B cell (primary cell): ENCODE measurements at regions not wholly inside any gene's neighbourhood (a gene's known extent, or its start where the extent isn't known, plus 50 kb on each side); places are given as distances from the start of the nearest gene placed in this dataset.

ENCODE experiments used
- ATAC-seq: fragments of 200-7000 bp; cut with Tn5 transposase; one replicate; pipeline ENCODE4 v1.10.0; 2021; ENCODE audit warnings: low read depth, mild to moderate bottlenecking, moderate number of reproducible peaks, moderate library complexity
- CTCF ChIA-PET: fragments of 350-600 bp; sonication (Branson Sonifier 250); formaldehyde crosslinking; loops from one replicate; lab custom pipeline; 2021; ENCODE audit warnings: antibody characterized with exemption, inconsistent platforms; lab: Charles Lee
- POLR2A ChIA-PET: fragments of 350-600 bp; sonication (Branson Sonifier 250); formaldehyde crosslinking; loops from one replicate; lab custom pipeline; 2021; ENCODE audit warnings: antibody characterized with exemption; lab: Charles Lee
- DNase-seq: peaks from one replicate; pipeline ENCODE4 v3.0.0; 2013
- H2AFZ ChIP-seq: 2 replicates; pipeline ENCODE4 v1.6.1; 2012; ENCODE audit warnings: mild to moderate bottlenecking, low read depth, low read length; ENCODE audit not compliant: insufficient read depth, poor library complexity, severe bottlenecking
- H3K27ac ChIP-seq, 2 donors: 1 replicate in 1 of 2; 2 replicates in 1 of 2; pipeline ENCODE4 v1.5.1; 2012 to 2013; ENCODE audit warnings: low read length in 2 of 2, mild to moderate bottlenecking in 2 of 2, moderate library complexity in 1 of 2
- H3K27me3 ChIP-seq, 4 experiments: fragments of 200-600 bp in 1 of 4; sonication (generic) in 1 of 4; replicated peaks in 1 of 4; 1 replicate in 2 of 4; 2 replicates in 2 of 4; pipeline versions ENCODE4 v1.6.1 to v1.7.0; 2013 to 2016; ENCODE audit warnings: low read length in 3 of 4, mild to moderate bottlenecking in 2 of 4, mixed read lengths in 1 of 4, moderate library complexity in 1 of 4; ENCODE audit not compliant: insufficient read depth in 4 of 4, control insufficient read depth in 3 of 4; ENCODE audit errors: control extremely low read depth in 1 of 4
- H3K36me3 ChIP-seq, 2 experiments: replicated peaks in 1 of 2; 1 replicate in 1 of 2; 2 replicates in 1 of 2; pipeline versions ENCODE4 v1.6.1 to v1.7.1; 2013; ENCODE audit warnings: low read length in 1 of 2; ENCODE audit not compliant: insufficient read depth in 2 of 2, control insufficient read depth in 1 of 2; ENCODE audit errors: control extremely low read depth in 1 of 2, extremely low read depth in 1 of 2
- H3K4me1 ChIP-seq, 2 donors: fragments of 200-600 bp in 1 of 2; sonication (generic) in 1 of 2; 1 replicate in 1 of 2; 2 replicates in 1 of 2; pipeline versions ENCODE4 v1.5.1 to v1.6.1; 2013 to 2017; ENCODE audit warnings: low read length in 2 of 2; ENCODE audit not compliant: control insufficient read depth in 2 of 2, insufficient read depth in 2 of 2
- H3K4me2 ChIP-seq: replicated peaks from 2 replicates; pipeline ENCODE3; 2012; ENCODE audit warnings: mild to moderate bottlenecking, low read depth, low read length; ENCODE audit not compliant: poor library complexity, severe bottlenecking
- H3K4me3 ChIP-seq, 5 experiments: fragments of 200-600 bp in 1 of 5; sonication (generic) in 1 of 5; 1 replicate in 3 of 5; 2 replicates in 2 of 5; pipeline versions ENCODE4 v1.5.1 to v1.7.0; 2011 to 2016; ENCODE audit warnings: low read length in 4 of 5, mild to moderate bottlenecking in 4 of 5, low read depth in 2 of 5, control low read depth in 1 of 5, moderate library complexity in 1 of 5; ENCODE audit not compliant: insufficient read depth in 1 of 5; ENCODE audit errors: control extremely low read depth in 1 of 5, extremely low read depth in 1 of 5
- H3K79me2 ChIP-seq: fragments of 200-600 bp; sonication (generic); one replicate; pipeline ENCODE4 v1.6.0; 2016; ENCODE audit warnings: low read length; ENCODE audit not compliant: control insufficient read depth, insufficient read depth
- H3K9ac ChIP-seq: fragments of 200-600 bp; sonication (generic); 2 replicates; pipeline ENCODE4 v1.6.1; 2017; ENCODE audit warnings: mild to moderate bottlenecking, low read length, moderate library complexity
- H3K9me3 ChIP-seq, 3 donors: one replicate each; pipeline versions ENCODE4 v1.6.1 to v1.7.1; 2013; ENCODE audit warnings: low read length in 2 of 3; ENCODE audit not compliant: control insufficient read depth in 2 of 3, insufficient read depth in 1 of 3; ENCODE audit errors: control extremely low read depth in 1 of 3
- H4K20me1 ChIP-seq: 2 replicates; pipeline ENCODE4 v1.6.0; 2012; ENCODE audit warnings: mild to moderate bottlenecking, low read length; ENCODE audit not compliant: insufficient read depth, control insufficient read depth, poor library complexity, severe bottlenecking
- H3K27ac Mint-ChIP-seq: one replicate; pipeline ENCODE4 v1.8.0; 2021; ENCODE audit warnings: mixed read lengths
- H3K27me3 Mint-ChIP-seq: one replicate; pipeline ENCODE4 v1.8.0; 2021; ENCODE audit warnings: mixed read lengths
- H3K4me1 Mint-ChIP-seq: one replicate; pipeline ENCODE4 v1.8.0; 2021; ENCODE audit warnings: mixed read lengths
- H3K4me3 Mint-ChIP-seq: one replicate; pipeline ENCODE4 v1.8.0; 2021; ENCODE audit warnings: mixed read lengths
- H3K9me3 Mint-ChIP-seq: one replicate; pipeline ENCODE4 v1.8.0; 2022; ENCODE audit warnings: mixed read lengths; ENCODE audit not compliant: insufficient read depth
- EZH2 ChIP-seq: IDR thresholded peaks from 2 replicates; pipeline ENCODE4 v1.6.1; 2012; ENCODE audit warnings: borderline replicate concordance, low read depth, mild to moderate bottlenecking, moderate library complexity, low read length; ENCODE audit not compliant: insufficient read depth, poor library complexity, severe bottlenecking
- WGBS: methylation state at CpG from one replicate; pipeline ENCODE4 v1.1.5; 2013; ENCODE audit warnings: missing lambda C conversion rate; ENCODE audit not compliant: insufficient coverage; 5-methylcytosine and 5-hydroxymethylcytosine counted together
- intact Hi-C: fragments of 100-400 bp; cut with micrococcal nuclease; formaldehyde crosslinking; loops from one replicate; pipeline ENCODE4 v1.10.0; 2022
- TF ChIP-seq, protein P1 (sequence below): fragments of 200-600 bp; IDR thresholded peaks from one replicate; pipeline ENCODE4 v1.8.0; 2022; ENCODE audit warnings: antibody characterized with exemption, mild to moderate bottlenecking

DNA sequence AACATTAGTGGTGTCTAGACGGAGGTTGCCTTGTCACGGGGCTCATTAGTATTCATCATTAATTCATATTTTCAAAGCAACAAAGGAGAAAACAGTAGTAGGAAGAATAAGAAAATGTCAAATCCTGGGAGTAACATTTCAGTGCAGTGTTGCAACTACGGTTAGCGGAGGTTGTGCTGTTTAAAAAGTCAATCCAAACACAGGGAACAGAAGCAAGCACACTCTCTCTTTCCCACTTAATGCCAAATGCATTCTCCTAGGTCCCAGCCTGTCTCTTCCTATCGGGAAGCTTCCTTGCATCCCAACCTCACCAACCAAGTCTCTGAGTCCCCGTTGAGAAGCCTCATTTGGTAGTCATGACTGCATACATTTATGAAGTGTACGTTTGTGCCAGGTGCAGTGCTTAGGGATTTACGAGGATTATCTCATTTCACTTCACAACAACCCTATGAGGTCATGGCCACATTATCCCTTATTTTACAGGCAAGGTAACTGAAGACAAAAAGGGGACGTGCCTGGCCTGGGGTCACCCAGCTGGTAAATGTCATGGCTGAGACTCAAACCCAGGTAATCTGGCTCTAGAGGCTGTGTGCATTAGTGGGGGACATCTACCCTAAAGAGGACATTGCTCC, 283.6 kb upstream of the SALL1 start:
- no peak overlapping the region for H3K4me3 ChIP-seq
- no peaks in the 10 kb centered on the region for H3K27me3 ChIP-seq
- H3K79me2 ChIP-seq, result no peaks in the 10 kb centered on the region
- H3K27ac ChIP-seq, result no peak overlapping the region
- ChIA-PET CTCF (no interaction called here), POLR2A (no interaction called here)
- no peak overlapping the region for H3K4me2 ChIP-seq
- H4K20me1 ChIP-seq, result no peaks in the 10 kb centered on the region
- Mint-ChIP-seq H3K9me3 (peaks cover 2% of the 10 kb centered on the region), H3K27ac (no peak overlapping the region), H3K4me1 (no peaks in the 10 kb centered on the region), H3K4me3 (no peak overlapping the region), H3K27me3 (no peaks in the 10 kb centered on the region)
- intact Hi-C loops, result no loop called here
- H3K36me3 ChIP-seq, result no peaks in the 10 kb centered on the region
- TF ChIP-seq, protein P1, sequence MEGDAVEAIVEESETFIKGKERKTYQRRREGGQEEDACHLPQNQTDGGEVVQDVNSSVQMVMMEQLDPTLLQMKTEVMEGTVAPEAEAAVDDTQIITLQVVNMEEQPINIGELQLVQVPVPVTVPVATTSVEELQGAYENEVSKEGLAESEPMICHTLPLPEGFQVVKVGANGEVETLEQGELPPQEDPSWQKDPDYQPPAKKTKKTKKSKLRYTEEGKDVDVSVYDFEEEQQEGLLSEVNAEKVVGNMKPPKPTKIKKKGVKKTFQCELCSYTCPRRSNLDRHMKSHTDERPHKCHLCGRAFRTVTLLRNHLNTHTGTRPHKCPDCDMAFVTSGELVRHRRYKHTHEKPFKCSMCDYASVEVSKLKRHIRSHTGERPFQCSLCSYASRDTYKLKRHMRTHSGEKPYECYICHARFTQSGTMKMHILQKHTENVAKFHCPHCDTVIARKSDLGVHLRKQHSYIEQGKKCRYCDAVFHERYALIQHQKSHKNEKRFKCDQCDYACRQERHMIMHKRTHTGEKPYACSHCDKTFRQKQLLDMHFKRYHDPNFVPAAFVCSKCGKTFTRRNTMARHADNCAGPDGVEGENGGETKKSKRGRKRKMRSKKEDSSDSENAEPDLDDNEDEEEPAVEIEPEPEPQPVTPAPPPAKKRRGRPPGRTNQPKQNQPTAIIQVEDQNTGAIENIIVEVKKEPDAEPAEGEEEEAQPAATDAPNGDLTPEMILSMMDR, result no peak
- TF ChIP-seq EZH2, result no peak
- no peak for DNase-seq
- H3K4me1 ChIP-seq, result no peaks in the 10 kb centered on the region
- H3K9me3 ChIP-seq, result peaks cover 0 to 3% (median 0%) of the 10 kb centered on the region in 3 donors
- H3K9ac ChIP-seq, result no peak overlapping the region
- 92% methylated on average over 2 of the region's 9 CpGs for WGBS
- no peak overlapping the region for H2AFZ ChIP-seq
- ATAC-seq, result no peak

GRCh38 chr16:51433599-51433998, 282.5 kb upstream of the SALL1 start:
- Histone ChIP-seq H3K27me3 (no peaks in the 10 kb centered on the region), H3K36me3 (no peaks in the 10 kb centered on the region), H2AFZ (no peak overlapping the region), H3K9me3 (peaks cover 0 to 3% (median 0%) of the 10 kb centered on the region in 3 donors), H3K9ac (no peak overlapping the region), H3K4me1 (no peaks in the 10 kb centered on the region), H3K4me3 (no peak overlapping the region), H3K4me2 (no peak overlapping the region), H3K79me2 (no peaks in the 10 kb centered on the region), H4K20me1 (no peaks in the 10 kb centered on the region), H3K27ac (no peak overlapping the region)
- no peaks in the 10 kb centered on the region for H3K27me3 Mint-ChIP-seq
- H3K4me3 Mint-ChIP-seq, result no peak overlapping the region
- intact Hi-C loops, result no loop called here
- POLR2A ChIA-PET, result no interaction called here
- ATAC-seq (no peak), DNase-seq (no peak)
- whole genome bisulfite sequencing, result 25% methylated on average over 2 of the region's 3 CpGs
- no peaks in the 10 kb centered on the region for H3K4me1 Mint-ChIP-seq
- CTCF ChIA-PET, result no interaction called here
- TF ChIP-seq, protein P1, result no peak
- no peak overlapping the region for H3K27ac Mint-ChIP-seq
- peaks cover 2% of the 10 kb centered on the region for H3K9me3 Mint-ChIP-seq
